Esophagus muscularis mucosa (tissue), 3 donors: ENCODE measurements at regions not wholly inside any gene's neighbourhood (a gene's known extent, or its start where the extent isn't known, plus 50 kb on each side); places are given as distances from the start of the nearest gene placed in this dataset.

Experiments
- CTCF ChIP-seq, 3 experiments: fragments of 200-600 bp in 2 of 3; fragments of 450-650 bp in 1 of 3; sonication (generic) in 2 of 3; IDR thresholded peaks; one replicate each; pipeline ENCODE4 v1.5.1; 2017 to 2019; ENCODE audit warnings: antibody characterized with exemption in 3 of 3, mild to moderate bottlenecking in 2 of 3, moderate library complexity in 1 of 3
- POLR2A ChIP-seq: fragments of 450-650 bp; IDR thresholded peaks from one replicate; pipeline ENCODE4 v1.6.1; 2017; ENCODE audit warnings: antibody characterized with exemption, moderate library complexity, mild to moderate bottlenecking, low read depth
- POLR2AphosphoS5 ChIP-seq, 2 donors: sonication (generic); formaldehyde crosslinking; IDR thresholded peaks; one replicate each; pipeline ENCODE4 v1.6.1; 2017; ENCODE audit warnings: antibody characterized with exemption in 2 of 2

GRCh38 chr4:106746451-106746850 is 289.7 kb downstream of the DKK2 start:
- TF ChIP-seq CTCF (IDR thresholded peaks at IDR 0.05) (no peak), POLR2AphosphoS5 (IDR thresholded peaks at IDR 0.05) (no peak), POLR2A (no peak)
